Right cardiac atrium (tissue), 5 donors: ENCODE measurements at regions not wholly inside any gene's neighbourhood (a gene's known extent, or its start where the extent isn't known, plus 50 kb on each side); places are given as distances from the start of the nearest gene placed in this dataset.
"Not testable (repeated sequence)": the region's sequence is repeated elsewhere in the genome, so short reads cannot be mapped to it uniquely, and the experiment has no call there.

Source experiments
- ATAC-seq, 2 donors: fragments of 200-7000 bp; cut with Tn5 transposase; one replicate each; pipeline versions ENCODE4 v1.8.0 to v1.9.1; 2020; ENCODE audit warnings: moderate library complexity in 2 of 2, mild to moderate bottlenecking in 1 of 2
- DNase-seq, 3 donors: peaks; one replicate each; pipeline ENCODE4 v3.0.0-alpha.2; 2020
- H3K27ac ChIP-seq: one replicate; pipeline ENCODE4 v1.5.1; 2013; ENCODE audit warnings: mild to moderate bottlenecking, low read length, control low read depth, moderate library complexity
- H3K27me3 ChIP-seq: one replicate; pipeline ENCODE4 v1.6.1; 2013; ENCODE audit not compliant: control insufficient read depth, insufficient read depth
- H3K4me1 ChIP-seq: one replicate; pipeline ENCODE4 v1.6.1; 2013; ENCODE audit warnings: low read length; ENCODE audit not compliant: control insufficient read depth, insufficient read depth
- H3K4me3 ChIP-seq: one replicate; pipeline ENCODE4 v1.5.1; 2013; ENCODE audit warnings: low read length, control low read depth
- H3K9me3 ChIP-seq: one replicate; pipeline ENCODE4 v1.6.1; 2013; ENCODE audit warnings: low read length; ENCODE audit not compliant: control insufficient read depth
- WGBS: extraction: QIAGEN DNeasy Blood & Tissue Kit; methylation state at CpG from one replicate; pipeline ENCODE4 v1.1.7; 2013; 5-methylcytosine and 5-hydroxymethylcytosine counted together
- intact Hi-C, 4 donors: fragments of 100-400 bp; cut with DNase I; formaldehyde crosslinking; loops; one replicate each; pipeline versions ENCODE4 v1.11.0 to v1.14.0; 2022 to 2023
- donor health status: healthy with polysubstance abuse.
- donor health status: DM: no; HTN: yes; CAD: no.
- donor health status: DM: no; HTN: no; CAD: no.
- donor health status: DM: no; HTN: yes; CAD: no; lungs with severe emphysema.
- donor health status: DM: yes; HTN: yes; CAD: no.

DNA sequence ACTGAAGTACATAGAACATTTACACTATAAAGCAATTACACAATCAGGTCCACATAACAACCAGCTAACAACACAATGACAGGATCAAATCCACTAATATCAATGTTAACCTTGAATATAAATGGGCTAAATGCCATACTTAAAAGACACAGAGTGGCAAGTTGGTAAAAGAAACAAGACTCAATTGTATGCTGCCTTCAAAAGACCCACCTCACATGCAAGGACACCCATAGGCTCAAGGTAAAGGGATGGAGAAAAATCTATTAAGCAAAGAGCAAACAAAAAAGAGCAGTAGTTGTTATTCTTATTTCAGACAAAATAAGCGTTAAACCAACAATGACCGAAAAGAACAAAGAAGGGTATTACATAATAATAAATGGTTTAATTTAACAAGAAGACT is 183.3 kb downstream of the PYDC2 start:
- DNase-seq (no peak), ATAC-seq (no peak)
- H3K4me3 ChIP-seq, result no peak overlapping the region
- intact Hi-C loops, result no loop called here
- H3K27me3 ChIP-seq, result no peaks in the 10 kb centered on the region
- 97% methylated on average over 2 of the region's 2 CpGs for WGBS
- no peaks in the 10 kb centered on the region for H3K4me1 ChIP-seq
- H3K9me3 ChIP-seq, result no peaks in the 10 kb centered on the region
- H3K27ac ChIP-seq, result no peak overlapping the region

DNA sequence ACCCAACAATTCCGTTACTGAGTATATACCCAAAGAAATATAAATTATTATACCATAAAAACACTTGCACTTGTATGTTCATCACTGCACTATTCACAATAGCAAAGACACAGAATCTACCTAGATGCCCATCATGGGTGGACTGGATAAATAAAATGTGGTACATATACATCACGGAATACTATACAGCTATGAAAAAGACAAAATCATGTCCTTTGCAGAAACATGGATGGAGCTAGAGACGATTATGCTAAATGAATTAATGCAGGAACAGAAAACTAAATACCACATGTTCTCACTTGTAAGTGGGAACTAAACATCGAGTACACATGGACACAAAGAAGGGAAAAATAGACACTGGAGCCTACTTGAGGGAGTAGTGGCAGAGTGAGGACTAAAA is 185.3 kb downstream of the PYDC2 start:
- Histone ChIP-seq H3K27me3 (no peaks in the 10 kb centered on the region), H3K9me3 (no peaks in the 10 kb centered on the region), H3K27ac (no peak overlapping the region), H3K4me1 (no peaks in the 10 kb centered on the region), H3K4me3 (no peak overlapping the region)
- intact Hi-C loops, result no loop called here
- ATAC-seq (no peak), DNase-seq (no peak)
- WGBS, result 91% methylated on average over 4 of the region's 4 CpGs

DNA sequence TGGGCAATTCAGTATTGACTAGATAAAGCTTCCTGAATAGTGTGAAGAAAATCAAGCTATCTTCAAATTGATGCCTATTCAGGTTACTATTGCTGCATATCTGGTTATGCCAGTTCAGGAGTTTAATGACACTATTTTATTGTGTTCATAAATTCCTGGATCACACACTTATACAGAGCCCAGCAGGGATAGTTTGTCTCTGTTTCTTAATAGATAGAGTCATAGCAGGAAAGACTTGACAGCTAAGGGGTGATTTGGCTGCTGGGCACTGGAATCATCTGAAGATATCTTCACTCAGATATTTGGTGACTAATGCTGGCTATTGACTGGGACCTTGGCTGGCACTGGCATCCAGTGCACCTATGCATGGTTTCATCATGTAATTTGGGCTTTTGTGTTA is 187.8 kb downstream of the PYDC2 start:
- no peak overlapping the region for H3K4me3 ChIP-seq
- no peak for ATAC-seq
- intact Hi-C loops, result no loop called here

DNA sequence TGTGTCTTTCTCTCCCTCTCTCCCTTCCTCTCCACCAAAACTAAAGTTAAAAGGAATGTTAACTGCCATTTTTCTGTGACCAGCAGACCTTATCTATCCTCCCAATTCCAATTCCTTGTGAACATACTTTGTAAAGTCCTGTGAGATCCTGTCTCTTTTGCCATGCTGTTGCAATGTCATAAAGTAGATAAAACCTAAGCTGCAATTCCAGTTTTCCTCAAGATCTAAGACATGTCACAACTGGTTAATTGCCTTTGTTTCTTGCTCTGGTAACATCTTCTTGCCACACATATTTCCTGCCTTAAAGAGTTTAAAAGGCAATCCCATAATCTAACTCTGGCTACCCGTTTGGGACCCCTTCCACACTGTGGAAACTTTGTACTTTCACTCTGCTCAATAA is 188.7 kb downstream of the PYDC2 start:
- no peak for DNase-seq
- no peak for ATAC-seq
- intact Hi-C loops, result no loop called here
- 64% methylated on average over 1 of the region's 1 CpG for WGBS
- H3K27me3 ChIP-seq, result no peaks in the 10 kb centered on the region
- no peak overlapping the region for H3K4me3 ChIP-seq
- no peaks in the 10 kb centered on the region for H3K4me1 ChIP-seq
- H3K27ac ChIP-seq, result no peak overlapping the region
- no peaks in the 10 kb centered on the region for H3K9me3 ChIP-seq

More for the DNA sequence above, 187.8 kb downstream of the PYDC2 start:
- no peak for DNase-seq
- H3K27me3 ChIP-seq, result no peaks in the 10 kb centered on the region
- H3K27ac ChIP-seq, result no peak overlapping the region
- H3K9me3 ChIP-seq, result no peaks in the 10 kb centered on the region
- H3K4me1 ChIP-seq, result no peaks in the 10 kb centered on the region

DNA sequence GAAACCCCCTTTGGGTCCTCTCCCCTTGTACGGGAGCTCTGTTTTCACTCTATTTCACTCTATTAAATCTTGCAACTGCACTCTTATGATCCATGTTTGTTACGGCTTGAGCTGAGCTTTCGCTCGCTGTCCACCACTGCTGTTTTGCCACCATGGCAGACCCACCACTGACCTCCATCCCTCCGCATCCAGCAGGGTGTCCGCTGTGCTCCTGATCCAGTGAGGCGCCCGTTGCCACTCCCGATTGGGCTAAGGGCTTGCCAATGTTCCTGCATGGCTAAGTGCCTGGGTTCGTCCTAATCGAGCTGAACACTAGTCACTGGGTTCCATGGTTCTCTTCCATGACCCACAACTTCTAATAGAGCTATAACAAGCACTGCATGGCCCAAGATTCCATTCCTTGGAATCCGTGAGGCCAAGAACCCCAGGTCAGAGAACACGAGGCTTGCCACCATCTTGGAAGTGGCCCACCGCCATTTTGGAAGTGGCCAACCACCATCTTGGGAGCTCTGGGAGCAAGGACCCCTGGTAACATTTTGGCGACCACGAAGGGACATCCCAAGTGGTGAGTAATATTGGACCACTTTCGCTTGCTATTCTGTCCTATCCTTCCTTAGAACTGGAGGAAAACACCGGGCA is 197.9 kb downstream of the PYDC2 start:
- H3K4me3 ChIP-seq, H3K9me3 ChIP-seq, DNase-seq, H3K27ac ChIP-seq, H3K27me3 ChIP-seq, intact Hi-C loops, ATAC-seq, H3K4me1 ChIP-seq: not testable (repeated sequence)
- WGBS, result 93% methylated on average over 18 of the region's 18 CpGs

DNA sequence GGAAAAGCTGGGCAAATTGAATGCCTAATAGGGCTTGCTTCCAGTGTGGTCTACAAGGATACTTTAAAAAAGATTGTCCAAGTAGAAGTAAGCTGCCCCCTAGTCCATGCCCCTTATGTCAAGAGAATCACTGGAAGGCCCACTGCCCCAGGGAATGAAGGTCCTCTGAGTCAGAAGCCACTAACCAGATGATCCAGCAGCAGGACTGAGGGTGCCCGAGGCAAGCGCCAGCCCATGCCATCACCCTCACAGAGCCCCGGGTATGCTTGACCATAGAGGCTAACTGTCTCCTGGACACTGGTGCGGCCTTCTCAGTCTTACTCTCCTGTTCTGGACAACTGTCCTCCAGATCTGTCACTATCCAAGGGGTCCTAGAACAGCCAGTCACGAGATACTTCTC is 201.2 kb downstream of the PYDC2 start:
- H3K9me3 ChIP-seq, H3K27me3 ChIP-seq, intact Hi-C loops, H3K4me3 ChIP-seq, DNase-seq, ATAC-seq, H3K27ac ChIP-seq, H3K4me1 ChIP-seq: not testable (repeated sequence)
- WGBS, result 85% methylated on average over 5 of the region's 5 CpGs

DNA sequence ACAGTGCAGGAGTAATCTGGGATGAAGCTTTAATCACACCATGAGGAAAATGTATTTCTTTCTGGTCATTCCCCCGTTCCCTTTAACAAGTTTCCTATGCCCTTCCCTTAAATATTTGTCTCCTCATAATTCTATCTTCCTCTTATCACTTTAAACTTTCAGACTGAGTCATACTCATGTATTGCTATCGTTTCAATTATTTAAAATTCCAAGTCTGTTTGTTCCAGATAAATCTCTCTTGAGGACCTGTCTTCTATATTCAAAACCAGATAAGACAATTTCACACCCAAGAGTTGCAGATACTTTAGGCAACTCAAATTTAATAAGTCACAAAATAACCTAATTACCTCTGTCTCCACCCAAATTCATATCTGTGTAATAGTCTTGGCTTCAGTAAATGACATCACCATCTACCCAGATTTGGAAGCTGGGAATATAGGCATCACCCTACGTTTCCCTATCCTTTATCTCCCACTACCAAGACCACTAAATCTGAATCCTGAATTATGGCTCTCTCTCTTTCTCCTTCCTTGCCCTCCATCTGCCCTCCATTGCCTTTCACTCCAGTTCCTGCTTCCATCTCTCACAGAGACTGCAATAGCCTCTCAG is 220.1 kb downstream of the PYDC2 start:
- Histone ChIP-seq H3K4me3 (no peak overlapping the region), H3K9me3 (no peaks in the 10 kb centered on the region), H3K27ac (no peak overlapping the region), H3K27me3 (no peaks in the 10 kb centered on the region), H3K4me1 (no peaks in the 10 kb centered on the region)
- no peak for DNase-seq
- 28% methylated on average over 3 of the region's 3 CpGs for WGBS
- ATAC-seq, result no peak
- intact Hi-C loops, result no loop called here

DNA sequence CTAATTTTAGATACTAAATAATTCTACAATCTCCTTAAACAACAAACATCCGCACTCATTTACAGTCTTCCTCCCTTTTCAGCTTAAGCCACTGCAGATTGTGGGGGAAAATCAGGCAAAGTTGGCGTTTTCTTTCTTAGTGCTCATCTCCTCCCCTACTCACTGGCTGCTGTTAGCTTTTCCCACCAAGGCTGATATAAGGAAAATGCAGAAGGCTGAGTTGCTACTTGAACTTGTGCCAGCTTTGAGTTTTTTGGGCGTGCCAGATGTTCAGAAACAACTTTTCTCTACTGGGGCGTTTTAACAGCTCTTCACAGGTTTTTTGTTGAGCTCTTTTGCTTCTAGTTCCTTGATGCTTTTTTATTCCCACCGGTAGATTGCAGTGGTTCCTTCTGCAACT is 222.0 kb downstream of the PYDC2 start:
- intact Hi-C loops, result no loop called here
- H3K4me3 ChIP-seq, result no peak overlapping the region
- WGBS, result 59% methylated on average over 5 of the region's 5 CpGs
- no peaks in the 10 kb centered on the region for H3K4me1 ChIP-seq
- no peak for ATAC-seq
- H3K27ac ChIP-seq, result no peak overlapping the region
- H3K27me3 ChIP-seq, result no peaks in the 10 kb centered on the region
- DNase-seq, result no peak
- H3K9me3 ChIP-seq, result no peaks in the 10 kb centered on the region

DNA sequence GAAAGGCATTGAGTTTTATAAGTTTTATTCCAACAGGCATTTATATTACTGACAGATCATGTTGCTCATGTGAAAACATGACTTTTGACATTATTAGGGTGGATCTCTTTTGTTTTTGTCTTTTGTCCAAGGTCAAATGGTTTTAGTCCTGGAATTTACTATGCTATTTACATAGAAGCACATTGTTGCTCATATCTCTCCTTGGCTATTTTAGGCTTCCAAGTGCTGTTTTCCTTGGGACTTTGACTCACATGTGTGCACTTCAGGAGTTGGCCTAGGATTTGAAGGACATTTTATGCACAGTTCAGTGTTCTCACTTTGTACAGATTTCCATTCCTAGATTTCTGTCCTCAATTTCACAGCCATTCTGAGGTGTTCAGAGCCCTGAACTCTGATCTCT is 225.7 kb downstream of the PYDC2 start:
- no peak overlapping the region for H3K27ac ChIP-seq
- no peaks in the 10 kb centered on the region for H3K4me1 ChIP-seq
- H3K9me3 ChIP-seq, result no peaks in the 10 kb centered on the region
- DNase-seq, result no peak
- no peak overlapping the region for H3K4me3 ChIP-seq
- ATAC-seq, result no peak
- intact Hi-C loops, result no loop called here
- H3K27me3 ChIP-seq, result no peaks in the 10 kb centered on the region

DNA sequence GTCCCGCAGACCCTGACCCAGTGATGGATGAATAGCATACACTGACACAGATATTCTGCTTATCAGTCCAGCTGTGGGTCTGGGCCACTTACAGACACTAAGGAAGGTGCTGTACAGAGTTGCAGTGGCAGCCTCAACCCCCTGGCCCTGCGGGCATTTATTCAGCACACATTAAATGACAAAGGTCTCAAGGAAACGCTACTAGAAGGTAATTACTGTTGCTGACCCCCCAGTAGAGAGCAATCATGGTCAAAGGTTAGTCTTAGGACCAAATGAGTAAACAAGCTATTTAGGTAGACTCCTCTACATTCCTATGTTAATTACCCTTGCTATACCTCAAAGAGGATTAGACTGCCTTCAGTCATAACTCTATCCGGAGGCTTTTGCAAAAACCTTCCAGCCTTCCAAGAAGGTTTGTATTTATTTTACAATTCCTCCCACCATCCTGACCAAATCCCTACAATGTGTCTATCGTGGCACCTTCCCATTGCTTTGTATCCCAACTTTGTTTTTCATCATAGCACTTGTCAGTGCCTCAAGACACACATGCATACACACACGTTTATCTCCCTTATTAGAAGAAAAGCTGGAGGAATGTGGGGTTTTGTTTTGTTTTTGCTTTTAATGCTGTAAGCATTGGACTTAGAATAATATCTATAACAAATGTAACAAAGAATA is 227.9 kb downstream of the PYDC2 start:
- Histone ChIP-seq H3K27ac (no peak overlapping the region), H3K9me3 (no peaks in the 10 kb centered on the region), H3K27me3 (no peaks in the 10 kb centered on the region), H3K4me3 (no peak overlapping the region), H3K4me1 (no peaks in the 10 kb centered on the region)
- WGBS, result 66% methylated on average over 6 of the region's 6 CpGs
- ATAC-seq, result no peak
- intact Hi-C loops, result no loop called here
- no peak for DNase-seq

DNA sequence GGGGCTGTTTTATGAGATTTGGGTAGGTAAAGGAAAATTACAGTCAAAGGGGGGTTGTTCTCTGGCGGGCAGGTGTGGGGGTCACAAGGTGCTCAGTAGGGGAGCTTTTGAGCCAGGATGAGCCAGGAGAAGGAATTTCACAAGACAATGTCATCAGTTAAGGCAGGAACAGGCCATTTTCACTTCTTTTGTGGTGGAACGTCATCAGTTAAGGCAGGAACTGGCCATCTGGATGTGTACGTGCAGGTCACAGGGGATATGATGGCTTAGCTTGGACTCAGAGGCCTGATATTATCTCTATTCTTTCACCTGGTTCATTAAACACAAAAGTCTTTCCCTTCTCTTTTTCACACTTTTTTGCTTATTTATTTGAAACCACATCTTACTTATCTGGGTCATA is 230.2 kb downstream of the PYDC2 start:
- H3K9me3 ChIP-seq, H3K4me3 ChIP-seq, intact Hi-C loops, H3K27ac ChIP-seq, H3K4me1 ChIP-seq, DNase-seq, ATAC-seq, H3K27me3 ChIP-seq: not testable (repeated sequence)
- WGBS, result 63% methylated on average over 3 of the region's 3 CpGs
